ENCODE measurements at regions not wholly inside any gene's neighbourhood (a gene's known extent, or its start where the extent isn't known, plus 50 kb on each side); places are given as distances from the start of the nearest gene placed in this dataset.

GRCh38 chr5:17709011-17709710 lies 74.9 kb downstream of the TAF11L14 start:
- peaks cover 5% of the 10 kb centered on the region for H3K9me3 ChIP-seq
- H3K4me3 ChIP-seq: no peak overlapping the region
- ATAC-seq (no peak), DNase-seq (no peak)
- no peak for TF ChIP-seq CTCF (IDR thresholded peaks at IDR 0.05)
- intact Hi-C loops (cut with DNase I, micrococcal nuclease): no loop called here
- no peaks in the 10 kb centered on the region for H3K4me1 ChIP-seq (ENCODE audit: low read depth)
- H3K36me3 ChIP-seq (ENCODE audit: low read depth): no peaks in the 10 kb centered on the region

- no peak for TF ChIP-seq CTCF (IDR thresholded peaks at IDR 0.05)
- intact Hi-C loops (cut with DNase I, micrococcal nuclease): no loop called here
- ATAC-seq: no peak
These were observed 79.0 kb downstream of the TAF11L14 start for GRCh38 chr5:17713301-17713700.

GRCh38 chr5:17714186-17714585 lies 79.9 kb downstream of the TAF11L14 start:
- ATAC-seq (no peak), DNase-seq (no peak)
- intact Hi-C loops (cut with DNase I, micrococcal nuclease): no loop called here
- H3K36me3 ChIP-seq (ENCODE audit: low read depth): no peaks in the 10 kb centered on the region
- TF ChIP-seq CTCF (IDR thresholded peaks at IDR 0.05): no peak
- H3K4me1 ChIP-seq (ENCODE audit: low read depth): no peaks in the 10 kb centered on the region
- no peak overlapping the region for H3K4me3 ChIP-seq
- peaks cover 10% of the 10 kb centered on the region for H3K9me3 ChIP-seq

More at GRCh38 chr5:17713301-17713700, 79.0 kb downstream of the TAF11L14 start:
- no peak for DNase-seq
- H3K4me1 ChIP-seq (ENCODE audit: low read depth): no peaks in the 10 kb centered on the region
- H3K4me3 ChIP-seq: no peak overlapping the region
- peaks cover 10% of the 10 kb centered on the region for H3K9me3 ChIP-seq
- no peaks in the 10 kb centered on the region for H3K36me3 ChIP-seq (ENCODE audit: low read depth)

GRCh38 chr5:17719592-17719991 lies 85.3 kb downstream of the TAF11L14 start:
- no peak for ATAC-seq
- intact Hi-C loops (cut with DNase I, micrococcal nuclease): no loop called here
- Histone ChIP-seq H3K4me1 (ENCODE audit: low read depth) (no peaks in the 10 kb centered on the region), H3K9me3 (peaks cover 4% of the 10 kb centered on the region), H3K4me3 (no peak overlapping the region), H3K36me3 (ENCODE audit: low read depth) (no peaks in the 10 kb centered on the region)
- no peak for DNase-seq
- TF ChIP-seq CTCF (IDR thresholded peaks at IDR 0.05): no peak

GRCh38 chr5:17720071-17720470 lies 85.8 kb downstream of the TAF11L14 start:
- H3K36me3 ChIP-seq (ENCODE audit: low read depth): no peaks in the 10 kb centered on the region
- H3K4me3 ChIP-seq: no peak overlapping the region
- ATAC-seq (no peak), DNase-seq (no peak)
- peaks cover under 1% of the 10 kb centered on the region for H3K9me3 ChIP-seq
- no peaks in the 10 kb centered on the region for H3K4me1 ChIP-seq (ENCODE audit: low read depth)
- intact Hi-C loops (cut with DNase I, micrococcal nuclease): no loop called here
- no peak for TF ChIP-seq CTCF (IDR thresholded peaks at IDR 0.05)

- no peak for ATAC-seq
- intact Hi-C loops (cut with DNase I, micrococcal nuclease): no loop called here
- no peaks in the 10 kb centered on the region for H3K4me1 ChIP-seq (ENCODE audit: low read depth)
- H3K36me3 ChIP-seq (ENCODE audit: low read depth): no peaks in the 10 kb centered on the region
- DNase-seq: no peak
- no peak overlapping the region for H3K4me3 ChIP-seq
- no peaks in the 10 kb centered on the region for H3K9me3 ChIP-seq
- TF ChIP-seq CTCF (IDR thresholded peaks at IDR 0.05): no peak
These were observed 89.6 kb downstream of the TAF11L14 start for GRCh38 chr5:17723876-17724275.
